Glutamatergic neuron (in vitro differentiated cells): ENCODE measurements at regions not wholly inside any gene's neighbourhood (a gene's known extent, or its start where the extent isn't known, plus 50 kb on each side); places are given as distances from the start of the nearest gene placed in this dataset.

Experiments
- DNase-seq: peaks from one replicate; pipeline ENCODE4 v3.0.0; 2022
- H3K27ac Mint-ChIP-seq: one replicate; pipeline ENCODE4 v1.8.0; 2020; ENCODE audit warnings: mild to moderate bottlenecking, mixed read lengths, inconsistent platforms; ENCODE audit not compliant: unreplicated experiment
- H3K27me3 Mint-ChIP-seq: one replicate; pipeline ENCODE4 v1.8.0; 2020; ENCODE audit warnings: mild to moderate bottlenecking, moderate library complexity, mixed read lengths, inconsistent platforms; ENCODE audit not compliant: unreplicated experiment
- H3K36me3 Mint-ChIP-seq: one replicate; pipeline ENCODE4 v1.8.0; 2020; ENCODE audit warnings: mild to moderate bottlenecking, mixed read lengths, inconsistent platforms; ENCODE audit not compliant: unreplicated experiment
- H3K4me1 Mint-ChIP-seq: one replicate; pipeline ENCODE4 v1.8.0; 2020; ENCODE audit warnings: mild to moderate bottlenecking, low read depth, mixed read lengths, inconsistent platforms; ENCODE audit not compliant: unreplicated experiment
- H3K4me3 Mint-ChIP-seq: one replicate; pipeline ENCODE4 v1.8.0; 2020; ENCODE audit warnings: mild to moderate bottlenecking, mixed read lengths, inconsistent platforms; ENCODE audit not compliant: unreplicated experiment
- H3K9me3 Mint-ChIP-seq: one replicate; pipeline ENCODE4 v1.8.0; 2020; ENCODE audit warnings: mild to moderate bottlenecking, moderate library complexity, mixed read lengths, inconsistent platforms; ENCODE audit not compliant: unreplicated experiment
- CTCF ChIP-seq: fragments of 200-600 bp; sonication (generic); IDR thresholded peaks from one replicate; pipeline ENCODE4 v1.5.0; 2021; ENCODE audit not compliant: partially characterized antibody, unreplicated experiment

- Mint-ChIP-seq H3K4me1 (peaks cover 18% of the 10 kb centered on the region), H3K4me3 (peak overlapping the region; percentile 26), H3K27me3 (peaks cover 8% of the 10 kb centered on the region), H3K9me3 (peaks cover 12% of the 10 kb centered on the region), H3K36me3 (peaks cover 13% of the 10 kb centered on the region), H3K27ac (no peak overlapping the region)
- DNase-seq: no peak
- no peak for TF ChIP-seq CTCF
These were observed 99.2 kb downstream of the PSAT1 start for GRCh38 chr9:78396087-78396486.

GRCh38 chr9:78397045-78397444, 100.1 kb downstream of the PSAT1 start:
- Mint-ChIP-seq H3K9me3 (peaks cover 12% of the 10 kb centered on the region), H3K4me1 (peaks cover 18% of the 10 kb centered on the region), H3K27ac (peak overlapping the region; percentile 94), H3K27me3 (peaks cover 8% of the 10 kb centered on the region), H3K36me3 (peaks cover 13% of the 10 kb centered on the region), H3K4me3 (peak overlapping the region; percentile 75)
- TF ChIP-seq CTCF: no peak
- DNase-seq: no peak

DNA sequence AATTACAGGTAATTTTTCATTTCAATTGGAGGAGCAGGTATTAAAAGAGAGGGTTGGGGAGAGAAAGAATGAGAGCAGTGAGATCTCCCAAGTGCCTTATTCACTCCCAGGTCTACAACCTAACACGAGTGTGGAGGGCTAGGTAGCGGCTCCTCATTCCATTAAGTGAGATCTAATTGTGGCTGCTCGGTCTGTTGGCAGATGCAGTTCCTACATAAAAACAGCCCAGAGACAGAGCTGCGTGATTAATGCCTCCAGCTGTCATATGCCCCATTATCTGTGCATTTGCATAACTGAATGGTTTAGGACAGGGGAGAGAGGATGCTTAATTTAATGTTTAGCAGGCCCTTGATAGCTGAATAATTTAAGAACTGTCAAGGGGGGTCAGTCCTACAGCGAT, 100.5 kb downstream of the PSAT1 start:
- peak overlapping the region; percentile 75 for H3K4me3 Mint-ChIP-seq
- peak; percentile 38 for DNase-seq
- H3K27me3 Mint-ChIP-seq: peaks cover 8% of the 10 kb centered on the region
- peaks cover 12% of the 10 kb centered on the region for H3K9me3 Mint-ChIP-seq
- H3K4me1 Mint-ChIP-seq: peaks cover 18% of the 10 kb centered on the region
- peaks cover 13% of the 10 kb centered on the region for H3K36me3 Mint-ChIP-seq
- no peak for TF ChIP-seq CTCF
- H3K27ac Mint-ChIP-seq: peak overlapping the region; percentile 94

GRCh38 chr9:78399153-78399552, 102.2 kb downstream of the PSAT1 start:
- no peak for TF ChIP-seq CTCF
- Mint-ChIP-seq H3K9me3 (peaks cover 12% of the 10 kb centered on the region), H3K4me1 (peaks cover 18% of the 10 kb centered on the region), H3K27me3 (peaks cover 8% of the 10 kb centered on the region), H3K4me3 (peak overlapping the region; percentile 9), H3K36me3 (peaks cover 13% of the 10 kb centered on the region), H3K27ac (no peak overlapping the region)
- no peak for DNase-seq

DNA sequence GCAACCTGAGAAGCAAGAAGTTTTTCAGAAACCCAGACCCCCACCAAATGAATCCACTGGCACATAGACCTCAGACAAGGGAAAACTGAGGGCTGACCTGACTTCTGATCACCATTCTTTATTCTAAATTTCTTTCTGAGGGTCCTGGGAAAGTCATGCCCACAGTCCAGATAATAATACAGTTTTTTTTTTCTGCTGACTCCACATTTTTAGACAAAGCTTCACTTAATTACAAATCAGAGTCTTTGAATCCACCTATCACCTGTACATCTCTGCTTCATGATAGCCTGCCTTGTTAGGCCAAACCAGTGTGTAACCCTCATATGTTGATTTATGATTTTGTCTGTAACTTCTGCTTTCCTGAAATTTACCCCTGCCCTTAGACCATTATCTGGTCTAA, 103.6 kb downstream of the PSAT1 start:
- DNase-seq: no peak
- peaks cover 18% of the 10 kb centered on the region for H3K4me1 Mint-ChIP-seq
- peaks cover 9% of the 10 kb centered on the region for H3K9me3 Mint-ChIP-seq
- peaks cover 5% of the 10 kb centered on the region for H3K27me3 Mint-ChIP-seq
- no peak for TF ChIP-seq CTCF
- peaks cover 8% of the 10 kb centered on the region for H3K36me3 Mint-ChIP-seq
- H3K27ac Mint-ChIP-seq: no peak overlapping the region
- no peak overlapping the region for H3K4me3 Mint-ChIP-seq
